GM23338 (cell line): ENCODE measurements at regions not wholly inside any gene's neighbourhood (a gene's known extent, or its start where the extent isn't known, plus 50 kb on each side); places are given as distances from the start of the nearest gene placed in this dataset.

Experiments
- EZH2 ChIP-seq: fragments of 200-600 bp; sonication (generic); IDR thresholded peaks from one replicate; pipeline ENCODE4 v1.8.0; 2017; ENCODE audit warnings: antibody characterized with exemption, mild to moderate bottlenecking, low read depth; ENCODE audit not compliant: unreplicated experiment
- EZH2phosphoT487 ChIP-seq: fragments of 200-600 bp; sonication (generic); IDR thresholded peaks from one replicate; pipeline ENCODE4 v1.8.1; 2018; ENCODE audit warnings: antibody characterized with exemption; ENCODE audit not compliant: unreplicated experiment
- JUNB ChIP-seq: IDR thresholded peaks from one replicate; pipeline ENCODE4 v1.6.1; 2016; ENCODE audit warnings: antibody characterized with exemption; ENCODE audit not compliant: unreplicated experiment
- STAT1 ChIP-seq: IDR thresholded peaks from one replicate; pipeline ENCODE4 v1.6.1; 2016; ENCODE audit warnings: antibody characterized with exemption; ENCODE audit not compliant: unreplicated experiment
- ZNF462 ChIP-seq: fragments of 250-450 bp; sonication (Bioruptor Pico); IDR thresholded peaks from 2 replicates; pipeline ENCODE4 v1.5.0; 2020; ENCODE audit warnings: mild to moderate bottlenecking, moderate library complexity
- TF ChIP-seq, protein P1 (sequence below), 2 experiments: fragments of 200-600 bp in 1 of 2; sonication (generic) in 1 of 2; conservative IDR thresholded peaks; 2 replicates each; pipeline versions ENCODE4 v1.5.1 to v1.6.1; 2016 to 2017; ENCODE audit warnings: antibody characterized with exemption in 2 of 2, low read depth in 2 of 2, mild to moderate bottlenecking in 2 of 2, moderate library complexity in 1 of 2
- TF ChIP-seq, protein P2 (sequence below): IDR thresholded peaks from 2 replicates; pipeline ENCODE4 v1.6.1; 2016; ENCODE audit warnings: antibody characterized with exemption

DNA sequence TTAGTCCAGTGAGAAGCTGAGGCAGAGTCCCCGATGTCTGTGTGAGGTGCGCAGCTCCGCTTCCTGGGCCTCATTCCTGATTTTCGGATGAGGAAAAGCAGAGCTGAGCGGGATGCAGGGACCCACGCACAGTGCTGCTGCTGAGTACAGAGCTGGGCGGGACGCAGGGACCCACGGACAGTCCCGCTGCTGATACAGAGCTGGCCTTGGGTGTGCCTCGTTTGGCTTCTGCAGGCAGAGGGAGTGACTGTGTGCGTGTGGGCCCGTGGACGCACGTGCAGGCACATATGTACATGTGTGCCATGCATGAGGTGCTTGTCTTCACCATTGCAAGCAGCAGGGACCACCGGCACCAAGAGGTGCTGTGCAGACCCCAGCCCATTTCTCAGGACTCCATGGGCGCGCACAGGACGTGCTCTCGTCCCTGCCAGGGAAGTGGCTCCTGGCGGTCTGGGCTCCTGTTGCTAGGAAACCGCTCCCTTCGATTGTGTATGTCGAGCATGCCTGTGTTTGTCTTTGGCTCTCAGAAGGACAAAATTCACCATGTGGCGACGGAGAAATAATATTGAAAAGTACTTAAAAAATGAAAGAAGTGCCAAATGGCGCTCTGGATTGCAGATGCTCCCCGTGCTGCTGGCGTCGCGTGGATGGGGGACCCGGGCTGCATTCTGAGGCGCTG, 303.8 kb upstream of the MKI67 start (continued):
- TF ChIP-seq ZNF462 (no peak), STAT1 (no peak), EZH2 (no peak), JUNB (no peak), EZH2phosphoT487 (no peak)
- TF ChIP-seq, protein P1, sequence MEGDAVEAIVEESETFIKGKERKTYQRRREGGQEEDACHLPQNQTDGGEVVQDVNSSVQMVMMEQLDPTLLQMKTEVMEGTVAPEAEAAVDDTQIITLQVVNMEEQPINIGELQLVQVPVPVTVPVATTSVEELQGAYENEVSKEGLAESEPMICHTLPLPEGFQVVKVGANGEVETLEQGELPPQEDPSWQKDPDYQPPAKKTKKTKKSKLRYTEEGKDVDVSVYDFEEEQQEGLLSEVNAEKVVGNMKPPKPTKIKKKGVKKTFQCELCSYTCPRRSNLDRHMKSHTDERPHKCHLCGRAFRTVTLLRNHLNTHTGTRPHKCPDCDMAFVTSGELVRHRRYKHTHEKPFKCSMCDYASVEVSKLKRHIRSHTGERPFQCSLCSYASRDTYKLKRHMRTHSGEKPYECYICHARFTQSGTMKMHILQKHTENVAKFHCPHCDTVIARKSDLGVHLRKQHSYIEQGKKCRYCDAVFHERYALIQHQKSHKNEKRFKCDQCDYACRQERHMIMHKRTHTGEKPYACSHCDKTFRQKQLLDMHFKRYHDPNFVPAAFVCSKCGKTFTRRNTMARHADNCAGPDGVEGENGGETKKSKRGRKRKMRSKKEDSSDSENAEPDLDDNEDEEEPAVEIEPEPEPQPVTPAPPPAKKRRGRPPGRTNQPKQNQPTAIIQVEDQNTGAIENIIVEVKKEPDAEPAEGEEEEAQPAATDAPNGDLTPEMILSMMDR (conservative IDR thresholded peaks at IDR 0.05; ENCODE audit: low read depth in 2 of 2), result no peak
- TF ChIP-seq, protein P2, sequence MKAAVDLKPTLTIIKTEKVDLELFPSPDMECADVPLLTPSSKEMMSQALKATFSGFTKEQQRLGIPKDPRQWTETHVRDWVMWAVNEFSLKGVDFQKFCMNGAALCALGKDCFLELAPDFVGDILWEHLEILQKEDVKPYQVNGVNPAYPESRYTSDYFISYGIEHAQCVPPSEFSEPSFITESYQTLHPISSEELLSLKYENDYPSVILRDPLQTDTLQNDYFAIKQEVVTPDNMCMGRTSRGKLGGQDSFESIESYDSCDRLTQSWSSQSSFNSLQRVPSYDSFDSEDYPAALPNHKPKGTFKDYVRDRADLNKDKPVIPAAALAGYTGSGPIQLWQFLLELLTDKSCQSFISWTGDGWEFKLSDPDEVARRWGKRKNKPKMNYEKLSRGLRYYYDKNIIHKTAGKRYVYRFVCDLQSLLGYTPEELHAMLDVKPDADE, result no peak
